OCI-LY7 (cell line): ENCODE measurements at regions not wholly inside any gene's neighbourhood (a gene's known extent, or its start where the extent isn't known, plus 50 kb on each side); places are given as distances from the start of the nearest gene placed in this dataset.

ENCODE experiments used
- CTCF ChIP-seq: fragments of 200-600 bp; sonication (generic); conservative IDR thresholded peaks from 2 replicates; pipeline ENCODE4 v1.5.1; 2014; ENCODE audit warnings: mild to moderate bottlenecking, antibody characterized with exemption, low read length, moderate library complexity, mixed read lengths
- EZH2phosphoT487 ChIP-seq: fragments of 200-600 bp; sonication (generic); IDR thresholded peaks from 2 replicates; pipeline ENCODE4 v1.6.1; 2018; ENCODE audit warnings: low read depth, borderline replicate concordance, mild to moderate bottlenecking, mixed run types, antibody characterized with exemption, low read length, moderate library complexity, mixed read lengths

GRCh38 chr5:5986492-5987178, 391.7 kb downstream of the MED10 start:
- TF ChIP-seq CTCF, result no peak
- TF ChIP-seq EZH2phosphoT487, result no peak
